ENCODE measurements at regions not wholly inside any gene's neighbourhood (a gene's known extent, or its start where the extent isn't known, plus 50 kb on each side); places are given as distances from the start of the nearest gene placed in this dataset.
A peak's percentile ranks its signal among the peaks of the same experiment; 100 is the strongest.

DNA sequence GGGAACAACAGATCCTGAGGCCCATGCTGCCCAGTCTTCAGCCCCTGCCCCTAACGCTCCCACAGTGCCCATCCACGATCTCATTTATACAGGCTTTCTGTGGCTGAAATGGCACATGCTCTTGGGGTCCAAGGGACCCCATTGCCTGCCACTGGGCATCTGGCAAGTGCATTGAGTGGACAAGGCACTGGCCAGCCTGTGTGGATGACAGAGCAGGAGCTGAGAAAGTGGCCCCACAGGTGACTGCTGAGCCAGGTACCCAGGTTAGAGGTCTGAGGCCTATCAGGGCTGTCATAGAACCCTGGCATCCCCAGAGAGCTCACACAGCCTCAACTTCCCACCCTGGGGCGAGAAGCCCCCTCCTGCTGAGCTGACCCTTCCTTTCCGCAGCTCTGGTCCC lies 86.0 kb upstream of the NXT1 start:
- no peak overlapping the region for H3K4me3 ChIP-seq (replicated peaks in 1 of 2; ENCODE audit: low read depth in 2 of 2, low read length in 2 of 2)
- TF ChIP-seq, protein P1, sequence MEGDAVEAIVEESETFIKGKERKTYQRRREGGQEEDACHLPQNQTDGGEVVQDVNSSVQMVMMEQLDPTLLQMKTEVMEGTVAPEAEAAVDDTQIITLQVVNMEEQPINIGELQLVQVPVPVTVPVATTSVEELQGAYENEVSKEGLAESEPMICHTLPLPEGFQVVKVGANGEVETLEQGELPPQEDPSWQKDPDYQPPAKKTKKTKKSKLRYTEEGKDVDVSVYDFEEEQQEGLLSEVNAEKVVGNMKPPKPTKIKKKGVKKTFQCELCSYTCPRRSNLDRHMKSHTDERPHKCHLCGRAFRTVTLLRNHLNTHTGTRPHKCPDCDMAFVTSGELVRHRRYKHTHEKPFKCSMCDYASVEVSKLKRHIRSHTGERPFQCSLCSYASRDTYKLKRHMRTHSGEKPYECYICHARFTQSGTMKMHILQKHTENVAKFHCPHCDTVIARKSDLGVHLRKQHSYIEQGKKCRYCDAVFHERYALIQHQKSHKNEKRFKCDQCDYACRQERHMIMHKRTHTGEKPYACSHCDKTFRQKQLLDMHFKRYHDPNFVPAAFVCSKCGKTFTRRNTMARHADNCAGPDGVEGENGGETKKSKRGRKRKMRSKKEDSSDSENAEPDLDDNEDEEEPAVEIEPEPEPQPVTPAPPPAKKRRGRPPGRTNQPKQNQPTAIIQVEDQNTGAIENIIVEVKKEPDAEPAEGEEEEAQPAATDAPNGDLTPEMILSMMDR (IDR thresholded peaks at IDR 0.05; ENCODE audit: low read depth, low read length) = no peak
- no peak for DNase-seq (ENCODE audit: low read depth in 2 of 2)

DNA sequence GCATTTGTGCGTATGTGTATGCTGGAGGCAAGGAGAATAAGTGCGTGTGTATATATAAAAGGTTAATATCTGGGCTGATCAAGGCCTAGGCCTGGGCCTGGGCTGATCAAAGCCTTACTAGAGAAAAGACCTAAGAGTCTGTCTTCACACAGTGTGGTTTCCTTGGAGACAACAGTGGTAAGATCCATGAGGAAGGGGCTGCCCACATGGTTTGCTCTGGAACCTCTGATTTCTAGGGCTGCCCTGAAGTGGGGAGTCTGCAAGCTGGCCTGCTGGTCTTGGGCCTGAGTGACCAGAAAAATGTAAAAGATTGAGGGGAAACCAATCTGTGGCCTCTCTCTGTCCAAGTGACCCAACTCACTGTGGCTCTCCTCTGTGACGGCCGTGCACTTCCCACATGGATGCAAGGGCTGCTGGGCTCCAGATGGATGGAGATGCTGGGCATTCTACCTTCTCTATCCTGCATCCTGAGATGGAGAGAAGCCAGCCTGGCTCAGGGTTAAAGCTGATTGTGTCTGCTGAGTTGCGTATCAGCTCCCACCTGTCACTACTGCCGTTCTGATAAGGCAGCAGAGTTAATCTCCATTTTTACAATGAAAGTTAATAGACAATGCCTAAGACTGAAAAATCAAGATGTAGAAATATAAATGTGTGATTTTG lies 90.3 kb upstream of the NXT1 start:
- H3K4me3 ChIP-seq (replicated peaks in 1 of 2; ENCODE audit: low read depth in 2 of 2, low read length in 2 of 2) = no peak overlapping the region
- DNase-seq (ENCODE audit: low read depth in 2 of 2) = no peak
- TF ChIP-seq, protein P1 (IDR thresholded peaks at IDR 0.05; ENCODE audit: low read depth, low read length) = no peak

DNA sequence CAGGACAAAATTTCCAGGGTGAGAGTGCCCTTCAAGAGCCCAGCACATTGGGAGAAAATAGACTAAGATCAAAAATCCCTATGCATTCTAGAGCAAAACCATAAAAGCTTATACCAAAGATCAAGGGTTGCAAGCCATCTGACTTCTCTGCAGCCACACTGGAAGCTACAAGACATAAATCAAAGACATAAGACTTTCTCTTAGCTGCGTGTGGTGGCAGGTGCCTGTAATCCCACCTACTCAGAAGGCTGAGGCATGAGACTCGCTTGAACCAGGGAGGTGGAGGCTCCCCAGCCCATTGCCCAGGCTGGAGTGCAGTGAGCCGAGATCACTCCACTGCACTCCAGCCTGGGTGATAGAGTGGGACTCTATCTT lies 91.9 kb upstream of the NXT1 start:
- TF ChIP-seq, protein P1 (IDR thresholded peaks at IDR 0.05; ENCODE audit: low read depth, low read length) = no peak
- no peak overlapping the region for H3K4me3 ChIP-seq (replicated peaks in 1 of 2; ENCODE audit: low read depth in 2 of 2, low read length in 2 of 2)
- no peak for DNase-seq (ENCODE audit: low read depth in 2 of 2)

DNA sequence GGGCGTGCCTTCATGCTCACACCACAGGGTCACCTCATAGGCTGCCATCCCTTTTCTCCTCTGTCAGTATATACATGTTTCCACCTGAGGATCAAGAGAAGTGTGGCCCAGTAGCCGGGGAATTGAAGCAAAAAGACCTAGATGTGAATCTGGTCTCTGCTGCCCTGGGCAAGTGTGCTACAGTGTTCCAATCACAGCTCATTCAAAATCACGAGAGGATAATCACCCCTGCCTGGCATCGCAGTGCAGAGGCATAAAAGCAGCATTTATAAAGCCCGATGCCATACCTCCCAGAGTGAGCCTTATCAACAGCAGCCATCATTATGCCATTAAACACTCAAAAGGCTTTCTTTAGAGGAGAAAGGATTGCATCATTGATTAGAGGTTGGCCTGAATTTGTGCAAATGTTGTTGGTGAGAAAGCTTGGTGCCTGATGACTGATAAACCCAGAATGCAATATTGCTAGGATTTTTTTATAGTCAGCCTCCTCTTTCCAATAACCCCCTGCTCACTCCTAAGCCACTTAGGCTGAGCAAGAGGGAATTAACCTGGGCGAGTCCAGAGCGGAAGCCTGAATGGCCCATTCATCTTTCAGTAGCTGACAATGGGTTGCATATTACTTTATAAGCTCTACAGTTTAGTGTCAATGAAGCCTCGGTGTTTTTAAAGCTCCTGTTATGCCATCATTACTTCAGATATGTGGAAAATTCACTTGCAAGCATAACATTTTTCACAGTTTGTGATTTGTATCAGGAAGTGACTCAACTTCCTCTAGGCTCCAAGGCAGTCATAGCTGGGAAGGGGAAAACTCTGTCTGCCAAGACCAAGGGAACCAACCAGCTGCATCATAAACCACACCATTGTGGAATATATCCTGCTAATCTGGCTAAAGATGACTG lies 92.5 kb upstream of the NXT1 start:
- TF ChIP-seq, protein P1 (IDR thresholded peaks at IDR 0.05; ENCODE audit: low read depth, low read length) = no peak
- DNase-seq (ENCODE audit: low read depth in 2 of 2) = peak; percentile 95

DNA sequence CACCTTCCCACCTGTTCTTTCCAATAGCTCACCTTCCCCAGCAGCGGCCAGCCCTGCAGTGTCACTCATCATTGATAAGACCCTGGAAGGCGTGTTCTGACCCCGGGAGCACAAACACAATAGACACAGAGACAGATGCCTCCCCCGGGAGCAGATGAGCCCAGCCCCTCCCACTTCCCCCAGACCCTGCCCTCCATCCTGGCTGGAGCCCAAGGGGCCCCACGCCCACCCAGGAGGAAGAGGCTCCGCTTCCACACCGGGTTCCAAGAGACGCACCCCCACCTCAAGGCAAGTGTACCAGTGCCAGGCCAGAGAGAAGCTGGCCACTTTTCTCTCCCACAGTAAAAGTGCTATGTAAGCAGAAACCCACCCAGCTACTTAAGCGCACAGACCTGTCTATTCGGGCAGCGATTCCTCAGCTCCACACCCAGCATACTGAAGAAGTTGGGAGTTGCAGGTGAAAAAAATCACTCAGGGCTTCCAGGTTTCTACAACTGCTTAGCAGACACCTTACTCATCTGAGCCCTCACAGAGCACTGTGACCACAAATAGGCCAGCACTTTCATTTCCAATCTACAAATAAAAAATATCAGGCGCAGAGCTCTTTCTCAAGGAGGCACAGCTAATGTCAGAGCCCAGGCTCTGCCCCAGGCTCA lies 93.4 kb upstream of the NXT1 start:
- no peak overlapping the region for H3K4me3 ChIP-seq (replicated peaks in 1 of 2; ENCODE audit: low read depth in 2 of 2, low read length in 2 of 2)
- TF ChIP-seq, protein P1 (IDR thresholded peaks at IDR 0.05; ENCODE audit: low read depth, low read length) = no peak
- peak in 1 of 2 donors; percentile 39 for DNase-seq (ENCODE audit: low read depth in 2 of 2)

More for the DNA sequence above, 92.5 kb upstream of the NXT1 start:
- H3K4me3 ChIP-seq (replicated peaks in 1 of 2; ENCODE audit: low read depth in 2 of 2, low read length in 2 of 2) = no peak overlapping the region

DNA sequence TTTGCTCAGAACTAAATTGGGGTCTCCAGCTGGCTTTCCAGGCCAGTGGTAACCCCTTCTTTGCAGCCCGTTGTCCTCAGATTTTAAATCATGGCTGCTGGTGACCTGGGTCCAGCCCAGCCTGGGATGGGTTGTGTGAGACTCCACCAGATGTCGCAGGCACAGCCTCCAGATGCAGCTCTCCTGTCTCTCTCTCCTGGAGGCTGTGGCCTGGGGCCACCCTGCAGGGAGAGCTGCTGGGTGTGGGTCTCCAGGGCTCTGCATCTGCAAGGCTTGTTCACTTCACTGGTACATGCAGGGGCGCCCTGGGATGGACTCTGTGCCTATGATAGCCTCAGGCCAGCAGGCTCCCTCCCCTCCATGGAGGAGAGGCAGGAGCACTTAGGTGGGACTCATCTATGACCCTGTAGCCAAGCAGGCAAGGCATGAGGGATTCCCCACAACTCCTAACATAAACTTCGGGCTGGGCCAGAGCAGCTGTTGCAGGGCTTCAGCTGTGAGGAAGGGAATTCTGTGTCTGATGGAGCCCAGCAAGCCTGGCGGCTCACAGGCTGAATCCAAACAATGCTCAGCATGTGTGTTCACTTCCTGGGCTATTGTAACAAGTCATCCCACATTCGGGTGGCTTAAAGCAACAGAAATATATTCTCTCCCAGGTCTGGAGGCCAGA lies 94.7 kb upstream of the NXT1 start:
- TF ChIP-seq, protein P1 (IDR thresholded peaks at IDR 0.05; ENCODE audit: low read depth, low read length) = no peak
- H3K4me3 ChIP-seq (replicated peaks in 1 of 2; ENCODE audit: low read depth in 2 of 2, low read length in 2 of 2) = no peak overlapping the region
- peak; percentile 54 to 73 for DNase-seq (ENCODE audit: low read depth in 2 of 2)

All from cardiac fibroblast (primary cell).